ENCODE measurements at regions not wholly inside any gene's neighbourhood (a gene's known extent, or its start where the extent isn't known, plus 50 kb on each side); places are given as distances from the start of the nearest gene placed in this dataset.

DNA sequence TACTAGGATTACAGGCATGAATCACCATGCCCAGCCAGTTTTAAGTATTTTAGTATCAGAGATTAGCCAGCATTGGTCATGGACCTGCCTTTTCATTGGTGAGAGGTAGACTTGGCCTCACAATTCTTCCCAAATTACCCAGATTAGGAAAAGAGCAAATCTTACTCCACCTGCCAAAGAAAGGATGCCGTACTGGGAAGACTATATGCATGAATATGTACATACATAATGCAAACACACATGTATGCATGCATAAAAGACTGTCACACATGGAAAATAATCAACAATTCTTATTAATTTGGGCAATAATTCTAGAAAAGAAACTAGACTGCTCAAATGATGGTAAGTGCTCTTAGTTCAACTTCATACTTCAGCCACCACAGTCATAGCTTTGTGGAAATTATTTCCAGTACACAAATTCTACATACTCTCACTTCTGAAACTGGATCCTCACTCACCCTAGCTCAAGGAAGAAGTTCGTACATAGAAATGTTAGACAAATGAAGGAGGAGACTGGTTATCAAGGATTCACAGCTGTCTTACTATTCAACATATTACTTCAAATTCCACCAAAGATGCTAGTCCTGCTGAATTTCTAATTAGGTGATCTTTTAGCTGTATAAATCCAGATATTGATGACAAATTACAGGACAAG, 73.7 kb downstream of the MINAR2 start:
- DNase-seq (ENCODE audit: low read depth): no peak

DNA sequence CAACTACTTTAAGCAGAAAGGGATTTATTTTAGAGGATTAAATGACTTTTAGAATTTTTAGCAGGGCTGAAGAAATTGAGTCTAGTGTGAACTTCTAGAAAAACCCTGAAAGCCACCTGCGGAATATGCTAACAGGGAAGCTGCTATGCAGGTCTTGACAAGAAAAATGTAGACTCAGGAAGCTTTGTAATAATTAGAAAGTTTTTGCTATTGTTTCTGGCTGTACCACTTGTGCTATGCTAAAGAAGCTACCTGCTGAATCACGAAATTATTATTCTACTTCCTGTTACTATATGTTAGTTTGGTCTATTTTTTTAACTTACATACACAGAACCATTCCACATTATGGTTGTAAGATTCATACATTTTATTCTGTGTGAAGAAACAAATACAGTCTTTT, 74.0 kb upstream of the CHSY3 start:
- no peak for DNase-seq (ENCODE audit: low read depth)

DNA sequence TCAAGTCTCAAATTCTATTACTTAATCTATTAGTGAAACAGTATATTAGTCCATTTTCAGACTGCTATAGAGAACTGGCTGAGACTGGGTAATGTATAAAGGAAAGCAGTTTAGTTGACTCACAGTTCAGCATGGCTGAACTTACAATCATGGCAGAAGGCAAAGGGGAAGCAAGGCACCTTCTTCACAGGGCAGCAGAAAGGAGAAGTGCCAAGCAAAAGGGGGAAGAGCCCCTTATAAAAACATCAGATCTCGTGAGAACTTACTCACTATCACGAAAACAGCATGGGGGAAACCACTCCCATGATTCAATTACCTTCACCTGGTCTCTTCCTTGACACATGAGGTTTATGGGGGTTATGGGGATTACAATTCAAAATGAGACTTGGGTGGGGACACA, 67.9 kb upstream of the CHSY3 start:
- no peak for DNase-seq (ENCODE audit: low read depth)

DNA sequence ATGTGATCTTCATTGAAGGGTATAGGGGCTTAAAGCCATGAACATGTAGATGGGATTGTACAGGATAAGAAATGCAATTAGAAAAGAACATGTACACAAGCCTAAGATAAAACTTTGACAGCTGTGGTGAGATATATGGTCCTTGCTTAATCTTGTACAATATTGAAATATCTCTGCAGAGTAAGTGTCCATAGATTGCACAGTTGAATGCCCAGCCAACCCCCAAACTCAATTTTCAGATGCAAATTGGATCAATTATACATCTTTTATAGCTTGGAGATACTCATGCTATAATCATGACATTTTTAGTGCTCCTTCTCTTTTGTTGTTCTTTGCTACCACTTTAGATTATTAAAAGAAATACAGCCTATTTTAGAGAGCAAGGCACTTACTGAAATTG, 59.5 kb upstream of the CHSY3 start:
- DNase-seq (ENCODE audit: low read depth): no peak

DNA sequence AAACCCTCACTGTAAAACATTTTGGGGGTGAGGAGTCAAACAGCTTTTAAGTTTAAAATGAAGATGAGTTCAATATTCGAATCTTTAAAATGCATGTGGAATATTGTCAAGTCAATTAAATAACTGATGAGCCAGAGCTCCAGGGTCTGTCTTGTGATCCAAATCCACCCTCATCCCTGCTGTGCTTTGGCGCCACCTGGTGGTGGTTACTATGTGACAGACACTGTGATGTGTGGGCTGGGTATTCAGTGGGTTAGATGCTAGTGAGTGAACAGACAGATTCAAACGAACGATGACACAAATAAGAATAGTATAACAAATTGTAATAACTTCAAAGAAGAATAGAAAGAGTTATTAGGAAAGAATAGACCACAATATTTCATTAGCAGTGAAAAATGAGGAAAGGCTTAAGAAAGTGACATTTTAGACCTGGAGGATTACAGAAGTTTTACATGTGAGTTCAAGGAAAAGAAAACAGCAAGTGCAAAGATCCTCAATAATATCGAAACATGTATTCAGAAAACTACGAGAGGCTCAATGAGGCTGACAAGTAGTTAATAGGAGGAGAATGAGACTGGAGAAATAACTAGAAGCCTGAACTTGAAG, 51.4 kb upstream of the CHSY3 start:
- peak; percentile 31 for DNase-seq (ENCODE audit: low read depth)

DNA sequence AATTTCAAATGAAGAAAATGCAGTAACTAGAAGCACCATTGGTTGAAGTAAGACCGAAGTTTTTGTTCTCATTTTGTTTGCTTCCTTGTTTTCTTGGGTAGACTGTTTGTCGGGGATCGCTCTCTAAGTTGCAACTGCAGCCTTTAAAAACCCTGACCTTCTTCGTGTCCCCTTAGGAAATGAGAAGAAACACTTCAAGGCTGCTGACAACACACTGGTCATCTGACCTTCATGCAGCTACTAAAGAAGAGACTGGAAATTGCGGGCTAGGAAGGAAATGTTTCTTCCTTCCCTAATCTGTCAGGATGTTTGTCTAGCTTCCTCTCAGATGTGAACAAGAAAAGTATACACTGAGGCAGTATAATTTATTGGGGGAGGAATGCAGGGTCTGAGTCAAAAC, 50.7 kb upstream of the CHSY3 start:
- no peak for DNase-seq (ENCODE audit: low read depth)
